Hematopoietic multipotent progenitor cell treated with erythropoietin and hydrocortisone succinate and interleukin-3 and kit ligand, for 15 days (in vitro differentiated cells): ENCODE measurements at regions not wholly inside any gene's neighbourhood (a gene's known extent, or its start where the extent isn't known, plus 50 kb on each side); places are given as distances from the start of the nearest gene placed in this dataset.
"Not testable (repeated sequence)": the region's sequence is repeated elsewhere in the genome, so short reads cannot be mapped to it uniquely, and the experiment has no call there.

Experiments
- DNase-seq: peaks from one replicate; pipeline ENCODE4 v3.0.0-alpha.2; 2015; ENCODE audit warnings: low spot score

- DNase-seq = no peak
These were observed 267.2 kb downstream of the SH3BP4 start for GRCh38 chr2:235219048-235219447.

GRCh38 chr2:235220331-235220730, 268.5 kb downstream of the SH3BP4 start:
- no peak for DNase-seq

GRCh38 chr2:235223011-235223410, 270.8 kb upstream of the AGAP1 start:
- no peak for DNase-seq

GRCh38 chr2:235224410-235224809, 269.4 kb upstream of the AGAP1 start:
- no peak for DNase-seq

- no peak for DNase-seq
These were observed 268.6 kb upstream of the AGAP1 start for GRCh38 chr2:235225261-235225660.

- no peak for DNase-seq
These were observed 266.3 kb upstream of the AGAP1 start for GRCh38 chr2:235227590-235227989.

GRCh38 chr2:235228422-235228821, 265.4 kb upstream of the AGAP1 start:
- DNase-seq = not testable (repeated sequence)

GRCh38 chr2:235229236-235229635, 264.6 kb upstream of the AGAP1 start:
- no peak for DNase-seq

GRCh38 chr2:235230821-235231601, 262.8 kb upstream of the AGAP1 start:
- DNase-seq = no peak

GRCh38 chr2:235232449-235233433, 261.1 kb upstream of the AGAP1 start:
- DNase-seq = no peak

GRCh38 chr2:235234736-235235135, 259.1 kb upstream of the AGAP1 start:
- no peak for DNase-seq

- no peak for DNase-seq
These were observed 257.7 kb upstream of the AGAP1 start for GRCh38 chr2:235235977-235236767.

GRCh38 chr2:235238537-235238936, 255.3 kb upstream of the AGAP1 start:
- DNase-seq = no peak

GRCh38 chr2:235240574-235240973, 253.3 kb upstream of the AGAP1 start:
- no peak for DNase-seq

GRCh38 chr2:235244255-235245220, 249.3 kb upstream of the AGAP1 start:
- no peak for DNase-seq

- DNase-seq = no peak
These were observed 246.8 kb upstream of the AGAP1 start for GRCh38 chr2:235247001-235247400.

GRCh38 chr2:235255693-235256092, 238.2 kb upstream of the AGAP1 start:
- DNase-seq = no peak

- no peak for DNase-seq
These were observed 236.3 kb upstream of the AGAP1 start for GRCh38 chr2:235257590-235257989.

GRCh38 chr2:235262750-235263149, 231.1 kb upstream of the AGAP1 start:
- DNase-seq = no peak

GRCh38 chr2:235263205-235264120, 230.4 kb upstream of the AGAP1 start:
- DNase-seq = no peak
